GM13977 (cell line): ENCODE measurements at regions not wholly inside any gene's neighbourhood (a gene's known extent, or its start where the extent isn't known, plus 50 kb on each side); places are given as distances from the start of the nearest gene placed in this dataset.

Experiments
- DNase-seq: peaks from one replicate; pipeline ENCODE4 v3.0.0; 2012; ENCODE audit warnings: low spot score
- in situ Hi-C: fragments of 300-500 bp; cut with MboI; formaldehyde crosslinking; loops from one replicate; pipeline ENCODE4 v1.12.0; 2022; ENCODE audit warnings: low sequenced_read_pairs, low pct_unique_long_range_greater_than_20kb, mixed read lengths, inconsistent platforms; ENCODE audit not compliant: unreplicated experiment
- TF ChIP-seq, protein P1 (sequence below): IDR thresholded peaks from 2 replicates; pipeline ENCODE4 v1.5.1; 2012; ENCODE audit warnings: mild to moderate bottlenecking, control low read depth; ENCODE audit not compliant: insufficient read depth; ENCODE audit errors: extremely low read depth, missing control alignments

DNA sequence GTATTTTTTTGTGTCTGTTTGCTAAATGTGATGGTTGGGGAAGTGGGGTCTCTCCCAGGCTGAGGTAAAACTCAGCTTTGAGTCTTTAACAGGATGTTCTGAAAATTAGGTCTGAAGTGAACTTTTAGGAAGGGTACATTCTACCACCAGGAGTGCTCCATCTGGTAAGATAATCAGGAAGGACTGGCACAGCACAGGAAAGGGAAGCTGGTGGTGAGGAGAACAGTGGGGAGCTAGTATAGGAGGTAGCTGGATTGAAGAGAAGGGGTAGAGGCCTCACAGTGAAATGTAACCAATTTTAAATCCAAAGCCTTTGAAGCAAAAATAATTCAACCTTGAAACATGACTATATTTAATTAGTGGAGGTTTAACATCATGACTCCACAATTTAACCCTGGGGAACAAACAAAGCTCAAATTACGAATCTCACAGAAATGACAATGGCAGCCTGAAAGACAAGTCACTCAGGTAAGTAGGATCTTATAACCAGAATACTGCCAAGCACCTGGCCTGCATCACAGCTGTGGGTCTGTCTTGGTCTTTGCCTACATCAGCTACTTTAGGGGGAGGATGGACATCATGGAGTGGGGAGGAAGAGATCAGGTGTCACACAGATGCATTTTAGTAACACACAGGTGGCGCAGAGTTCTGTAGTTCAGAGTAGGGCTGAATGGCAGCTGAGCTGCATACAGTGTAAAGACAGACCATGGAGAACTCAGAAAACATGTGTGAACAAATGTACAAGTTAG lies 445.3 kb downstream of the DMRT2 start:
- no peak for DNase-seq
- TF ChIP-seq, protein P1, sequence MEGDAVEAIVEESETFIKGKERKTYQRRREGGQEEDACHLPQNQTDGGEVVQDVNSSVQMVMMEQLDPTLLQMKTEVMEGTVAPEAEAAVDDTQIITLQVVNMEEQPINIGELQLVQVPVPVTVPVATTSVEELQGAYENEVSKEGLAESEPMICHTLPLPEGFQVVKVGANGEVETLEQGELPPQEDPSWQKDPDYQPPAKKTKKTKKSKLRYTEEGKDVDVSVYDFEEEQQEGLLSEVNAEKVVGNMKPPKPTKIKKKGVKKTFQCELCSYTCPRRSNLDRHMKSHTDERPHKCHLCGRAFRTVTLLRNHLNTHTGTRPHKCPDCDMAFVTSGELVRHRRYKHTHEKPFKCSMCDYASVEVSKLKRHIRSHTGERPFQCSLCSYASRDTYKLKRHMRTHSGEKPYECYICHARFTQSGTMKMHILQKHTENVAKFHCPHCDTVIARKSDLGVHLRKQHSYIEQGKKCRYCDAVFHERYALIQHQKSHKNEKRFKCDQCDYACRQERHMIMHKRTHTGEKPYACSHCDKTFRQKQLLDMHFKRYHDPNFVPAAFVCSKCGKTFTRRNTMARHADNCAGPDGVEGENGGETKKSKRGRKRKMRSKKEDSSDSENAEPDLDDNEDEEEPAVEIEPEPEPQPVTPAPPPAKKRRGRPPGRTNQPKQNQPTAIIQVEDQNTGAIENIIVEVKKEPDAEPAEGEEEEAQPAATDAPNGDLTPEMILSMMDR: no peak
- in situ Hi-C loops: no loop called here

GRCh38 chr9:1505489-1505888 lies 455.3 kb downstream of the DMRT2 start:
- in situ Hi-C loops: no loop called here

GRCh38 chr9:1510712-1511111 lies 460.6 kb downstream of the DMRT2 start:
- DNase-seq: no peak
- in situ Hi-C loops: no loop called here
- TF ChIP-seq, protein P1: no peak

More at GRCh38 chr9:1505489-1505888, 455.3 kb downstream of the DMRT2 start:
- DNase-seq: no peak
- TF ChIP-seq, protein P1: no peak

GRCh38 chr9:1513105-1513504 lies 462.9 kb downstream of the DMRT2 start:
- in situ Hi-C loops: no loop called here
- DNase-seq: no peak
- TF ChIP-seq, protein P1: no peak

DNA sequence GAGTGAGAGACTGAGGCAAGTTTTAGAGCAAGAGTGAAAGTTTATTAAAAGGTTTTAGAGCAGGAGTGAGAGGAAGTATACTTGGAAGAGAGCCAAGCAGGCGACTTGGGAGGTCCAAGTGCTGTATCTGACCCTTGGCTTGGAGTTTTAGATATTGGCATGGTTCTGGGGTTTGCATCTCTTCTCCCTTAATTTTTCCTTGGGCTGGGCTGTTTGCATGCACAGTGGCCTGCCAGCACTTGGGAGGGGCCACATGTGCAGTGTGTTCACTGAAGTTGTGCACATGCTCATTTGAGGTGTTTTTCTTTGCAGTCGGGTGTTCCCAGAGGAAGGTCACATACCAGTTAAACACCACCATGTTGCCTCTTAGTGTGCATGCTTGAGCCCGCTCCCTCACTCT lies 464.1 kb downstream of the DMRT2 start:
- TF ChIP-seq, protein P1: no peak
- in situ Hi-C loops: no loop called here
- DNase-seq: no peak

- TF ChIP-seq, protein P1: no peak
- DNase-seq: no peak
- in situ Hi-C loops: no loop called here
Observed at GRCh38 chr9:1514776-1515363, 464.7 kb downstream of the DMRT2 start.

DNA sequence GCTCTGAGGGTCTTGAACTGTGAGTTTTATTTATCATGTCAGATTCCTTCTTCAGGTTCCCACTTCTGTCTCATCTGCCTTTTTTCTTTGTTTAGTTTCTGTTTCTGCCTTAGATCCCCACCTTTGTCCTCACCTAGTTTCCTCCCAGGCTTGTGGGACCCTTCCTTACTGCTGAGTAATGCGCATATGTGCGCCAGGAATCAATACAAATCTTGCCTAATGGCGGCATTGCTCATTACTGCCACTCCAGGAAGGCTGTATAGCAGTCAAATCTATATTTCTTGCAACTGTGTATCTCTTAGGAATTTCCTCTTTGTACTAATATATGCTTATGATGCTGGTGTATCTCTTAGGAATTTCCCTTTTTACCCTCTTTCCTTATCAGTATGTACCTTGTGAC lies 465.4 kb downstream of the DMRT2 start:
- DNase-seq: no peak
- in situ Hi-C loops: no loop called here
- TF ChIP-seq, protein P1: no peak
